CD4-positive, alpha-beta T cell treated with Interleukin-10 for 1 hour (primary cell): ENCODE measurements at regions not wholly inside any gene's neighbourhood (a gene's known extent, or its start where the extent isn't known, plus 50 kb on each side); places are given as distances from the start of the nearest gene placed in this dataset.

Experiments
- DNase-seq: peaks from one replicate; pipeline ENCODE4 v3.0.0-alpha.2; 2020

DNA sequence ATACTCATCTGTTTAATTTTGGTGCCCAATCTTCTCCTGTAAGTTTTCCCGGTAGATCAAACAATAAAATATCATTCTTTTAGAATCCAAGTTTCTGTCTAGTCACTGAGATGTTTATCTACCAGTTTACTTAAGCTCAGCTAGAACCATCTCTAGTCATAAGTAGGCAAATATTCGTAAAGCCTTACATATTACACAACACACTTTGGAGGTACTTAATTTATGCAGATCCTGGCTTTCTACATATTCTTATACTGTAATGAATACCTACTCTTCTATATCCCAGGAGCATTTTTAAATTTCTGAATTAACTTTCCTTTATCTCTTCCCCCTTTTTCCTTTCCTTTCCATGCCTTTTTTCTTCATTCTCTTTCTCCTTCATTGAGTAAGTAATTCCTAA is 185.9 kb upstream of the ZBTB20 start:
- DNase-seq, result no peak

DNA sequence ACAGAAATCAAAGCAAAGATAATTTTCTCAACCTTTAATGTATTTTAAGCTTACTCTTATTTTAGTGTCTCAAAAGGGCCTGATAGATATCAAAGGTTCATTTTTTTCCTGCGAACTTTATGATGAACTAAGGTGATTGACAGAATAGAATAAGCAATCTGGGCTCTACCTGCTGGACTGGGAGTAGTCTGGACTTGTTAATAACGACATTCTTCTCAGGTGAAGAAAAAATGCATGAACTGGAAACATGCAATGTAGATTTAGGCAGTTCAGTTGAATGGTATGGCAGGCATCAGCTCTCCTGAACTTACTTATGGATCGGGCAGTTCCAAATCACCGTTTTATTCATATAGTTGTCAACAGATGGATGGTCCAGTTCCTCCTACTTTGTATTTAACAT is 189.7 kb upstream of the ZBTB20 start:
- DNase-seq, result no peak

DNA sequence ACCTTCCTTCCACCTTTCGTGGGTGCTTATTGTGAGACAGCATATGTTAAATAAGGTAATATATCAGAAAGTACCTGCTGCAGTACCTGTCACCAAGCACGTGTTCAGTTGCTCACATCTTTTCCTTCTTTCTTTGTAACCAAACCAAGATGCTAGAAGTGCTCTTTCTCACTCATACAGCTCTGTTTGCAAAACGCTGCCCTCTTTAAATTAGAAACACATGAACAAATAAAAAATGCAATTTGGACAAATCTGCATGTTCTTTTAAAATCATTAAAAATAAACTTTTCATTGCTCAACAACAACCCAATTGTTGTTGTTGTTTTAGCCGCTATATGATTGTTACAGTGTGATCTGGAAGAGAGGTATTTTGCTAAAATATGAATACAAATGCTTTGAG is 193.5 kb upstream of the ZBTB20 start:
- no peak for DNase-seq

DNA sequence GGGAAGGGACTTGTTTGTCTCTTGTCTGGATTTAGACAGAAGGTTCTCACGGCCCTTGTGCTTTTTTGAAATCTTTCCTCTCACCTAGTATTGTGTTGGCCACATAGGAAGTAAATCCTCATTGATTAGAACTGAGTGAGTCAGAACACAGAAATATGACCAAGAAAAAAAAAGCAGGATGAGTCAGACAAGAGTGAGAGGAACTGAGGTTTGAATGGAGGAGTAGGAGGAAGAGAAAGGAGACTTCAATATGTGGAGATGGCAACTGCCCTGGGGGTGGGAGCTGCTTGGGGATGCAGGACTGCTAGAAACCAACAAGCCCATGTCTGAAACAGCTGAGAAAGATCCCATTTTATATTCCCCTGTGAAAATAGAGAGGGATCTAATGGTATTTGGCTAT is 194.1 kb upstream of the ZBTB20 start:
- DNase-seq, result no peak

DNA sequence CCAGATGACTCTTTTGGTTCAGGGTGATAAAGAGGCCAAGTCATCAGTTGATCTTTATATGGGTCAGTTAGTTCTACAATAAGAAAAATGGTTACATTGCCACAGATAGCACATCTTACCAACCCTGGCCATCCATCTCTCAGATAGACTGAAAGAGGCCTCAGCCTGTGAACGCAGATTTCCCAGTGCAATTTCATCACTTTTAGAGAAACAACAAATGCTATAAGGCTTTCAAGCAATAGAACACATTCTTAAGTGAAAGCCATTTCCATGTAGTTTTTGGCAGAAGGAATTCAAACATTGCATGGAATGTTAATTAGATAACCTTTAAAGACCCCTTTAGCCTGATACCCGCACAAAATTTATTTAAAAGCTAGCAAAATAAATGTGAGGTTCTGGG is 200.6 kb upstream of the ZBTB20 start:
- DNase-seq, result no peak

DNA sequence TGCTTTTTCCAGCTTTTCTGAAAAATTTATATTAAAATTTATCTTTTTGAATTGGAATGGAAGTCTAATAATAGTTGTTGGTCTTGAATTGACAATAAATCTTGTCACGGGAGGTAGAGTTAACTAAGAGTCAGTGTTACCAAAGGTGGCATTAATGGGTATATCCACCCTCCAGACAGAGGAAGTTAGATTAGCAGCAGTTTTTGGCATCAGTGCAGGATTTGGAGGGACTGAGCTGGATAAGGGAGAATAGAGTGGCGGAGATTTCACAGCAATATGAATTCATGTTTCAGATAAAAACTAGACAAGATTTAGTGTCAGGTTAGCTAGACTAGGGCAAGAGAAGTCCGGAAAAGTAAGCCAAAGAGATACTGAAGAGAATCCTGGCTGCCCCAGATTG is 201.3 kb upstream of the ZBTB20 start:
- DNase-seq, result no peak

DNA sequence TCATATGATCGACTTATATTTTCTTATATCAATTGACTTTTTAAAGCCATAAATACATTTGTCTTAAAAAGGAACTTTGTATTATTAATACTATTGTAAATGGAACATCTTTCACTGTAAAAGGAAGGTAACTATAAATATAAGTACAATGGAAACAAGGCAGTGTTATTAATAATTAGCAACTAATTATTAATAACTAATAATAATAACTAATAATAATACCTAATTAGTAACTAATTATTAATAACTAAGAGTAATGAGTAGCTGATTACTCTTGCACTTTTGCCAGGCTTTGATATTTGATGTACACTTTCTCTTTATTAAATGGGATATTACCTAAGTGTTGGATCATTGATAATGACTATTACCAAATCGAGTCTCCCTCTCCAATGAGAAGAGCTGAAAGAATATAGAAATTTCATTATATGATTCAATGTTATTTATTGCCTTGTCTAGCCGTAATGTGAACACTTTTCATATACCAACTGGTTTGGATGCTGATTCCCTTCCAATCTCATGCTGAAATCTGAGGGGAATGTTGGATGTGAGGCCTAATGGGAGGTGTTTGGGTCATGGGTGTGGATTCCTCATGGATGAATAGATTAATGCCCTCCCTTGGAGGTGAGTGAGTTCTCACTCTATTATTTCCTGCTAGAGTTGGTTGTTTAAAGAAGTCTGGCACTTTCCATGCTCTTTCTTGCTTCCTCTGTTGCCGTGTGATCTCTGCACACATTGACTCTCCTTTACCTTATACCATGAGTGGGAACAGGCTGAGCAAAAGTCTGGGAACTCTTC is 202.1 kb upstream of the ZBTB20 start:
- DNase-seq, result no peak

DNA sequence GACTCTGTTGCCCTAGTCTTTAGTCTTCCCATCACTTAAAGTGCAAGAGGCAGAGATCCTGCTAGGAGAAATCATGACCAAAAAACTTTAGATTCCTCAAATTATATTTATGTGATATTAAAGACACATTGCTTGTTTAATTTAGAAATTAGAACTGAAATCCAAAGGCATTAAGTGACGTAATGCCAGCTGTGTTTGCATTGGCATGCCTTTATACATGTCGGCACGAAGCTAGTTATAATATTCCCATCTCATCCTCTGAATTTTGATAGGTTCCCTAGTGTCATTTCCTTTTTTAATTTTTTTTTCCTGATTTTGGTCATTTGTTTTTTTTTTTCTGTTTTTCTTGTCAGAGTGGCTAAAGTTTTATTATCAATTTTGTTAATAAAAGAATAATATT is 203.5 kb upstream of the ZBTB20 start:
- no peak for DNase-seq

DNA sequence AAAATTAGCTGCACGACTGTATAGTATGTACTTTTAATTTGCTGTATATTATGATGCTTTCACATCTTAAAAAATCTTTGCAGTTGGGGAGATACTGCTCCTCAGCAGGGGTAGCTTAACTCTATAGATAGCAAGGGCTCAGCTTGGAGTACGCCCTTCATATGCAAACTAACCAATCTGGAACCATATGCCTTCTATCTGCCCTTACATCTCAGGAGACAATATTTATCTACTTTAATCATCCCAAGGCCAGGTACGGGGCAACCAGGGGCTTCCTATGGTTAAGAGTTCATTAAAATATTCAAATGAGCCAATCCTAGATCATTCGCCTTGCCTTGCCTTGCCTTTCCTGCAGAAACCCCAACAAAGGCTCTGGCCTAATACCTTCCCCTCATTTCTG is 204.1 kb upstream of the ZBTB20 start:
- no peak for DNase-seq

DNA sequence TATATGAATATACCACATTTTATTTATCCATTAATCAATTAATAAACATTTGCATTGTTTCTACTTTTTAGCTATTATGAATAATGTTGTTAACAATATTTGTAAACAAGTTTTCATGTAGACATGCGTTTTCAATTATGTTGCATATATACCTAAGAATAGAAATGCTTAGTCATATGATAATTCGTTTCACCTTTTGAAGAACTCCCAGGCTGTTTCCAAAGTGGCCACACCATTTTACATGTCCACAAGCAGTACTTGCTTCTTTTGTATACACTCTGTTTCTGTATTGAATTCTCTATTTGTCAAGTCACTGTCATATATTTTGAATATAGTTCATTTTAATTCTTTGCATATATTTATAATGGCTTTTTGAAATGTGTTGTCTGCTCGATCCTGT is 206.9 kb upstream of the ZBTB20 start:
- DNase-seq, result no peak

DNA sequence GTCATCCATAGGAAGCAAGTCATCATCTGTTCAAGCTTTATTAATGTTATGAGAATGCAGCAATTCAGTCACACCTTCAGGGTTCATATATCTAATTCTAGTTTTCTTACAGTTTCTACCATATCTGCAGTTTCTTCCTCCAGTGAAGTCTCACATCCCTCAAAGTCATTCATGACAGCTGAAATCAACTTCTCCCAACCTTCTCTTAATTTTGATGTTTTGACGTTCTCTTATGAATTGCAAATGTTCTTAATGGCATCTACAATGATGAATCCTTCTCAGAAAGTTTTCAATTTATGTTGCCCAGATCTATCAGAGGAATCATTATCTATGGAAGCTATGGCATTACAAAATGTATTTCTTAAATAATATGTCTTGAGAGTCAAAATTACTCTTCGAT is 210.4 kb upstream of the ZBTB20 start:
- no peak for DNase-seq

DNA sequence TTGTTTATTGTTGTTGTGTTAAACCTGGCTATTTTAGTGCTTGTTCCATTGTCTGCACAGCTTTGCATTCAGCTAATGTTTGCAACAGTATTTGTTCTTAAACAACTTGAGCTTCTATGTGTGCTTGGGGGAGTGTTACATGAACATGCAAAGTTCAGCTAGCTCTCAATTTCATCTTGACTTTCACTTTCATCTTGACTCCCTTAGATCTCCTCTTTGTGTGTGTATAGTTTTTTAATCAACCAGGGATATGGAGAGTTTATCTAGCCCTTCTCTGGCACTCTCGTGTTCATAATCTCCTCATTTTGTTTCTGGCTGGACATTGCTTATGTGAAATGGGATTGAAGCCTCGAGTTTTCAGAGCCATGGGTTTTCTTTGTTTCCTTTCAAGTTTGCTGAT is 212.4 kb upstream of the ZBTB20 start:
- DNase-seq, result no peak

DNA sequence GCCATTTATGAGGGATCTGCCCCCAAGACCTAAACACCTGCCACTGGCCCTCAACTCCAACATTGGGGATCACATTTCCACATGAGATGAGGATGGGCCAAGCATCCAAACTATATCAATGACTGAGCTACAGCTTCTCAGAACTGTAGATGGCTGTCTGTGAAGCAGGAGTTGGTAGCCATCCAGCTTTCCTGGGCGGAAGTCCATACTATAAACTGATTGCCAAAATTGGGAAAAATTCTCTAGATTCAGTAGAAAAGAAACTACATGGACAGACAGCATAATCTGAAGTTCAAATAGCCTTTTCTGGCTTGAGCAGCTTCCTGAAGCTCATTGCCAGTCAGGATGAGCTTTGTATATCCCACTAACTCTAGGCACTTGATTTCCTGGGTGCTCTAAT is 214.7 kb upstream of the ZBTB20 start:
- DNase-seq, result no peak

DNA sequence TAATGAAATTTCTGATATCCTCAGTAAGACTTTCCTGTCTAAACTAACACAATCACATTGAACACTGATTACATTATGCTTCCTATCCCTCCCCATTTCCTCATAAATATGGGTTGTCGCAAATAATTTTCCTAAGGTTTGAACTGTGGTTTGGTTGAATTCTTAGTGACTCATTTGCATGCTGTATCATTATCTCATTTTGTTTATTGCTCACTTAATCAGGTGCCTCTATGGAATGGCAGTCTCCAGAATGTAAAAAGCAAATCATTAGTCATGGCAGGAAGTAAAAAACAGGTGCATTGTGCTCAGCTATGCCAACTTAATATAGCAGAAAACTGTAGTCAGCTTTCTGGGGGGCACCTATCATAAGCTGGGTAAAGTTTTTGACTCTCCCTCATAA is 216.0 kb upstream of the ZBTB20 start:
- DNase-seq, result no peak

DNA sequence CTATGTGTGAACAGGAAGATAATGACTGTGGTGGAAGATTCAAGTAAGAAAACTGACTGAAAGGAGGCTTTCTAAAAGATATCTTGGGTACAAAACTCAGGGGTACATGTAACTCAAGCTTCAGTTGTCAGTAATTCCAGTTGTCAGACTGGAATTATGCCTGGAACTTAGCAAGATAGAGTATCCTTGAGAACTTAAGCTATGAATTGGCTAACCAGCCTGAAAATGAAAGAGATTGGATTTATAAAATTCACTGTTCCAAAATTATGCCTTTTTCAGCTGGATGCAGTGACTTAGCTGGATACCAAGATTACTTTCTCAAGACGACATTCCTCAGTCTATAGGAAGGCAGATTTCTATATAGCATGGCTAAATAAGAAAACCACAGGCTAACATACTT is 221.9 kb upstream of the ZBTB20 start:
- no peak for DNase-seq

DNA sequence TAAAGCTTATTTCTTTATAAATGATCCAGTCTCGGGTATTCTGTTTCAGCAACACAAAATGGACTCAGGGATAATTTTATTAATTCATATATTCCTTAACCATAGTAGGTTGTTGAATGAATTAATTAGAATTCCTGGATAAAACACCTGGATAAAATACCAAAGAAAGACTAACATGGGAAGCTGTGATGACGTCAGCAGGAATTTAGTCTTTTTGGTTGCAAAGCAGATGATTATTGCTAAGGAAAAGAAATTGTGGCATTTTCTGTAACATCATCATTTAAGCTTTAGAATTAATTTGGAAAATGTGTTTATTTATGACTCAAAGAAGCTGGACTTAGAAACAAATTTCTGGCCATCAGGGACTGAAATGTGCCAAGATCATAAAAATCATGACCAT is 228.3 kb upstream of the ZBTB20 start:
- DNase-seq, result no peak

DNA sequence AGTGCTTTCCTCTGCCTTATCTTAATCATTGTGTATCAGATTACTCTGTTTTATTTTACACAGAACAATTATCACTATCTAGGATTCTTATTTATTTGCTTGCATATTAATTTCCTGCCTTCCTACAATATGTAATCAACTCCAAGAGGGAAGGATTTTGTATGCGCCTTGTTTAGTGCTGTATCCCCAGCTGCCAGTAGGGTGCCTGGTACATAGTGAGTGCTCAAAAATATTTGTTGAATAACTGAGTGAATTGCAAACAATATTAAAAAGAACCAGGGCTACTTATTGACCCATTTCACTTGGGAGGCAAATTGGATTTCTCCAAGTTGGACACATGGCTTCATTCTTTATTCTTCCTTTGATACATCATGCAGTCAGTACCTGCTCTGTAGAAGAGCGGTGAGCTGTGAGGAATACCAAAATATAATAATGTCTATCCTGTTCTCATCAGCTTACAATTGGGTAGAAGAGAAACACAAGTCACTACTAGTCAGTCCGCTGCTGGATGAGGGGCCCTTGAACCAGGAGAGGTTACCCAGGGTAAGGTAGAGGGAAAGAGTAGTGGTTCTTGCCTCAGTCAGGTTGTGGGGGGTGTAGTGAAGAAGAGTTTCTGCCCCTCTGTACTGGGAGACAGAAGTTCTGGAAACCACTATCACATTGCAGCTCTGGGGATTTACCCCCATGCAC is 233.9 kb upstream of the ZBTB20 start:
- DNase-seq, result no peak

DNA sequence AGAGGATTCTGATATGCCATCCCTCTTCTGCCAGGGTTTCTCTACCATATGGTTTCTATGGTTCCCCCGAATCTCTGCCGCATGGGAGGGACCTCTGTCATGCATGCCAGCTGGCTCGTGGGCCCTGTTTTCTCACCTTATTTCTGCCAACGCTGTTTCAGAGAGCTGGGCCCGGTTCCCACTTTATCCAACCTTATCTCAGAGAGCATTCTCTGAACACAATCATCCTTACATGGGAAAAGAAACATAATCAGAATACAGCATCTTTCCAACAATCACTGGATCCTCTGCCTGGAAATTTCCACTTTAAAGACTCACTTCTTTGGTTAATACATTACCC is 234.5 kb upstream of the ZBTB20 start:
- no peak for DNase-seq

DNA sequence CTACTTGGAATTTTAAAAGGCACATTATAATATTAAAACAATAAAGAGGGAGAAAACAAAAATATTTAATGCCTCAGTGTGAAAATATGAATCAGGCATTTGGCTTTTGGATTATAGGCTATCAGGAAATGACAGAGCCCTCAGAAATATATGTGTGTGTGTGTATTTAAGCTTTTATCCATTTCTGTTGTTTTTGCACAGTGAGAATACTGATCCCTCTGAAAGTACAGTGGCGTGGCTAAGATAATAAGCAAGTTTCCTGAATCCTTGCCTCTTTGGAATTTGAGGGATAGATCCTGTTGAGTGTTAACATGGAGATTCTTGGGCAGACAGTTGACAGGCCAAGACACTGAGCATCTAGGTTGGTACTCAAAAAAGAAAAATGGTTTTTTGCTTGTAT is 234.8 kb upstream of the ZBTB20 start:
- DNase-seq, result no peak

DNA sequence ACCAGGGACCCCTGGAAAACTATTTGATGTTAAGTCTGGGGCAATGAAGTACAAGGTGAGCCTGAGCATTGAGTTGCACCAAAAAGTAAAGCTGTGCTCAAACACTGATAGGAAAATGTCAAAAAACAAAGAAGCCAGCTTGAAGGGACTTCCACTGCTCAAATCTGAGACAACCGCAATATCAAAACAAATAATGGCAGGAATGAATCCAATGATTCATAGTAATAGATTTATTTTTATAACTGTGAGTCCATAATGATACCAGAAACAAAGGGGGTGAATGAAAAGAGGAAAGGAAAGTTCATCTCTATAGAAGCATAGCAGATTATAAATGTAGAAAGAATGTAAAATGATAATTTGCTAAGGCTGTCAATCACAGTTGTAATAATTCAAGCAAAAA is 237.3 kb upstream of the ZBTB20 start:
- no peak for DNase-seq

DNA sequence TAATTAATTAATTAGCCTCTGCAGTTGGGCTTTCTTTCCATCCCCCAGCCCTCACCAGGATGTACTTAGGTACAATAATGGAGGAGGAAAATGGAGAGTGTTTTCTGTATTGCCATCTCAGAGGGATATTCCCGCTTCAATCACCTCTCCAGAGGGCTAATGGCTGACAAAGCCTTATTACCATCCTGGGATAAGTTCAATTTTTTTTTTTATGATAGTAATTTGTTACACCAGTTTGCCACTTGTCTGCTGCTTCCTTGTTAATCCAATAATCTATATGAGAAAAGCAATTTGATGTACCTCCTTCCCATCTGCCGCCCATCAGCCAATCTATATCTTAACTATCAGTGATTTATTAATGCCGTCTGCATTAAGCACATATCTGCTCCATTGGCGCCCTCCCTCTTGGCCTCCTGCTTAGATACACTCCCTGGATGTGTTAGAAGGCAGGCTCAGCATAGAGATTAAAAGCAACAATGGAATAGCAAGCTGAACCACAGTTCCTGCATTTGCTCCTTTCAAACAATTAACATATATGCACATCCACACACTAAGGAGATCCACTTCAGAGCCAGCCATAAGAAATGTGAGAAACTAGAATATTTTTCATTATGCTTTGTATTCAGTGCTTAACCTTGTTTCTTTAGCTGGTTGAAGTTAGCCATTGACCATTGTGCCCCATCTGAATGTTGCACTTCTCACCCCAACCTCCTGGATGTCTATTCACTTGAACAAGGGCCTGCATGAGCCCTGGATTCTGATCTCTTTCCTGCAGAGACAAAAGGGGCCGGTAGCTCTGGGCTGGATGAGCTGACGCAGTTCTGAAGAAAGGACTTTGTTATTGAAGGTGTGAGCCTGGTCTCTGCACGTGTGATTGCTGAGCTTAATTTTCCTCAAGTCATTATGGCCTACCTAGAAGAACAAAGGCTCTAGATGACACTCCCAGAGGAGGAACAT is 237.3 kb upstream of the GAP43 start:
- no peak for DNase-seq

DNA sequence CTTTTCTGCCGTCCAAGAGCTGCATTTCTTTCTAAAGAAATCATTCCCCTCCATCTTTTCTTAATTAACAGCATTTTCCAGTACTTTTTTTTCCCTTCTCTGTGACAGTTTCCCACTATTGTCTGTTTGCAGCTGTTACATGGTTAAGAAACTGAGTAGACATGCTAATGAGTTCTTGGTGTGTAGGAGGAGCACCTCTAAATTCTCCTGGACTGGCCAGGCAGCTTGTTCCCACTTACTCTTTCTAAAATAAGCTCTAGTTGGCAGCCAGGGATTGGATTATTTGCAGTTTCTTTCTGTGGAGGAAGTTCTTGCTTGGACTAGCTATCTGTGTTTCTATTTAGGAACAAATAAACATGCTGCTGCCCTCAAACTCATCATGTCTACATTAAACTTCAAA is 235.1 kb upstream of the GAP43 start:
- no peak for DNase-seq

DNA sequence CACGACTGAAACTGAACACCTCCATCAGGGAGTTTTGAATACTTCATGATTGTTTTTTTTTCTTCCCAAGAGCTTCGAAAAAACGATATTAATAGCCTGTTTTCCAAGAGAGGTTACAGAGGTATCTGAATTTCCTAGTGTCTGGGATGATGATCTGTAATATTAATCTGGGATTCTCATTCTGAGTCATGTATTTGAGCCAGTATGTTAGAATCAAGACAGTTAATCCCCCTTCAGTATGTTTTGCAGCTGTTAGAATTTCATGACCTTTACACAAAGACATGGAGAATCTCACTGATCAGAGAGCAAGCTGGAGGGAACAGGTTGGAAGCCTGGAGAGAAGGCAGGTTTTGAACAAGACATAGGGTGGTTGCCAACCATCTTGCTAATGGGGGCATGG is 234.5 kb upstream of the GAP43 start:
- no peak for DNase-seq

DNA sequence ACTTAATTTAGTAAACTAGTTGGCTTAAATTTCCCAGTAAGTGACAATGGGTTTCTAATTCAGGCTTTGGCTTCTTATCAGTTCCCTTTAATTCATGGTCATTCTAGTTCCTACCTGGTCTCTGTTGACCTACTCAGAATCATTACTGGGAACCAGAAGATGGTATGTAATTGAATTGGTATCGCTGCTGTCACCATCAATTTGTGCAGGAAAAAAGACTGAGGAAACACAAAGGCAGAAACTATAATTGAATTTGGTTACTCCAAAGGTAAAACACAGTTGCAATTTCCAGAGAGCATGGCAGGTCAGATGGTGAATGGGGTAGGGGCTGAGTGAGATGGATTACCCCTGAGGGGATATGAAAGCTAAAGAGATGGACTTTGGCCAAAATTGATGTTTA is 226.5 kb upstream of the GAP43 start:
- no peak for DNase-seq
